Amygdala (tissue), 56 donors: ENCODE measurements at regions not wholly inside any gene's neighbourhood (a gene's known extent, or its start where the extent isn't known, plus 50 kb on each side); places are given as distances from the start of the nearest gene placed in this dataset.

ENCODE experiments used
- DNase-seq, 56 donors: peaks; one replicate each; lab custom pipeline; 2025; lab: John Stamatoyannopoulos, UW

DNA sequence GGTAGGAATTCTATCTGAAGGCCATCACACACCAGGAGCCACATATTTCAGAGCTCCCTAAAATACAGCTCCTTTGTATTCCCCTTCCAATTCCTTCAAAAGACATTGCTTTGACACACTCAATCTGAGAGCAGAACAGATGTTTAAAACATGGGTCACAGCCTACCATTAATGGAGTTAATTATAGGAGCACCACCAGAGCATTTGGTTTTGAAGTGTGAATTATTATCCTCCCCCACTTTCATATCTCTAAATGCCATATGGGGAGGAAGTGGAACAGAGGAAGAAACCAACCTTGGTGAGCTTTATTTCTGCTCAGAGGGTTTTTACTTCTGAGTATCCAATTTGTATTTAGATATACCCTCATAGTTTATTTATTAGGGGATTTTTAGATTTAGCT, 50.7 kb upstream of the TNFRSF21 start:
- DNase-seq = no peak

- no peak for DNase-seq
Observed at GRCh38 chr6:47362857-47363461, 53.3 kb upstream of the TNFRSF21 start.

DNA sequence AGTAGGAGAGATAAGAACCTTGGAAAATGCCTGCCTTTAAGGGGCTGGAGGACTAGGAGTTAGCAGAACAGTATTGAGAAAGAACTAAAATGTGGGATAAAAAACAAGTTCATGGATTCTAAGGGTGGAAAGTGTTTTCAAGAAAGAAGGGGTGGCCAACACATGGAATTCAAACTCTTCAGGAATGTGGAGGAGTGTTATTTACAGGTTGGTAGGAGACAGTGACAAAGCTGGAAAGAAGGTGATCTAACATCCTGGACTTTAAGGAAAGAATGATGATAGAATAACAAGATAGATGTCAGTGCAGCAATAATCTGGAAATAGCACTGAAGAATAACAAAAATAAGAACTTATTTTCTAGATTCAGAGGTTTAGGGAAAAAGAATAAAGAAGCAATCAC, 54.0 kb upstream of the TNFRSF21 start:
- DNase-seq = no peak

GRCh38 chr6:47366335-47366890, 56.7 kb upstream of the TNFRSF21 start:
- no peak for DNase-seq

DNA sequence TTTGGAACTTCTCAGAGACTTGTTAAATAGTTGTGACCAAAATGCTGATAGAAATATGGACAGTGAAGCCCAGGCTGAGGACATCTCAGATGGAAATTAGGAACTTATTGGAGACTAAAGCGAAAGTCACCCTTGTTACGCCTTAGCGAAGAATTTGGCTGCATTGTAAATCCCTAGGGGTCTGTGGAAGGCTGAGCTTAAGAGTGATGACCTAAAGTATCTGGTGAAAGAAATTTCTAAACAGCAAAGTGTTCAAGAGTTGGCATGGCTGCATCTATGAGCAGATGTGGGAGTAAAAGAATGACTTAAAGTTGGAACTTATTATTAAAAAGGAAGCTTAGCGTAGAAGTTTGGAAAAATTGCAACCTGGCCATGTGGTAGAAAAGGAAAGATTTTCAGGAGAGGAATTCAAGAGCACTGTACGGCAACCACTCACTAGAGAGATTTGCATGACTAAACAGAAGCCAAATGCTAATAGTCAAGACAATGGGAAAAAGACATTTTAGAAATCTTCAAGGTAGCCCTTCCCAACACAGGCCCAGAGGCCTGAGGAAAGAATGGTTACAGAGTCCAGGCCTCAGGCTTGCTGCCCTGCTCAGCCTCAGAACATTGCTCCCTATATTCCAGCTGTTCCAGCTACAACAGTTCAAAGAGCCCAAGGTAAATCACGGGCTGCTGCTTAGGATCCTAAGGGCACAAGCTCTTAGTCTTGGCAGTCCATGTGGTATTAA, 61.6 kb upstream of the TNFRSF21 start:
- DNase-seq = no peak

- DNase-seq = no peak
Observed at GRCh38 chr6:47371870-47372255, 62.2 kb upstream of the TNFRSF21 start.

DNA sequence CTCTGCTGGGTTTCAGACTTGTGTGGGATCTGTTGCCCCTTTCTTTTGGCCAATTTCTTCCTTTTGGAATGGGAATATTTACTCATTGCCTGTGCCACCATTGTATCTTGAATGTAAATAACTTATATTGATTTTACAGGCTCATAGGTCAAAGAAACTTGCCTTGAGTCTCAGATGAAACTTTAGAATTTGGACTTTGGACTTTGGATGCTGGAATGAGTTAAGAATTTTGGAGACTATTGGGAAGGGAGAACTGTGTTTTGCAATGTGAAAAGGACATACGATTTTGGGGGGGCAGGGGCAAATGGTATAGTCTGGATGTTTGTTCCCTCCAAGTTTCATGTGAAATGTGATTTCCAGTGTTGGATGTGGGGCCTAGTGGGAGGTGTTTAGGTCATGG, 62.6 kb upstream of the TNFRSF21 start:
- no peak for DNase-seq

- DNase-seq = no peak
Observed at GRCh38 chr6:47375426-47375825, 65.7 kb upstream of the TNFRSF21 start.

GRCh38 chr6:47376930-47377329, 67.2 kb upstream of the TNFRSF21 start:
- DNase-seq = no peak

DNA sequence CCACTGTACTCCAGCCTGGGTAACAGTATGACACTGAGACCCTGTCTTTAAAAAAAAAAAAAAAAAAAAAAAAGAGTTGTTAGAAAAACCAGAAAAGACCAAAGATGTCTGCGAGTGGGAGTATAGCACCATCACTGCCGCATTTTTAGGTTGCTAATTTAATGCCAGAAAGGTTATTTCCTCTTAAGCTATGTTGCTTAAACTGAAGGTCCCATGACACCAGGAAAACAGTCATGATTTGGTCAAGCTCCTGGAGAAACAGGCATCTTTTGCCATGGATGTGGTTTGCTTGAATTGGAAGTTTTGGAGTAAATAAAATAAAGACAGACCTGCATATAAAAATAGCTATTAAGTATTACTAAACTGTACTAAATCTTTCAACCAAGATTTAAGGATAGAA, 68.3 kb upstream of the TNFRSF21 start:
- DNase-seq = no peak

- DNase-seq = no peak
Observed at GRCh38 chr6:47379328-47379727, 69.6 kb upstream of the TNFRSF21 start.

DNA sequence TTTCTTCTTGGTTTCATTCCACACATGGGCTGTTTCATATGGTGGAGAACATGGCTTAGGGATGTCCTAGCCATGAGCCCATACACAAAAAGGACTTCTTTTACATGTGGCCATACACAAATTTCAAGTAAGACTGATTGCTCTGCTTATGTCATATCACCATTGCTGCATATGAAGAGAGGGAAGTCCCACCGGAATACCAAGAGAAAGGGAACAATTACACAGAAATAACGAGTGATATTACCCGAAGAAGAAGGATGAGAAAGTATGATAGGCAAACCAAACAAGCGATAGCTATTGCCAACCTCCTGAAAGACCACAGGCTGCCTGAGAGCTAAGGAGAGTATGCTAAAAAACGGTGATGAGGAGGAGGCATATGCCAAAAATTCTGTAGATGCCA, 70.5 kb upstream of the TNFRSF21 start:
- no peak for DNase-seq

DNA sequence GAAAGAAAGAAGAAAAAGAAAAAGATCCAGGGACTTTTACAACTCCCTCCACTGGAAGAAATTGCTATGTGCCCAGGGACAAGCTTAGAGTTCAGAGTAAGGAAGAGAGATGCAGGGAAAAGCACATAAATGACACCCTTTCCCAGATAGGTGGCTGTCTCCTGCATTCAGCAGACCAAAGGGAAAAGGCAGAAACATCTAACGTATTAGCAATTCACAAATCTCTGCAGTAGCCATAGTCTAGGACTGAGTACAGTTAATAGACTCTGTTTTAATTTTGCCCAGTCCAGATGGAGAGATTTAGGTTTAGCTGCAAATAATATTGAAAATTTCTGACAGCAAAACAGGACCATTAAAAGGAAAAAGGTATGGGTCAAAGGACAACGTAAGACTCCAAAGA, 71.3 kb upstream of the TNFRSF21 start:
- DNase-seq = no peak

DNA sequence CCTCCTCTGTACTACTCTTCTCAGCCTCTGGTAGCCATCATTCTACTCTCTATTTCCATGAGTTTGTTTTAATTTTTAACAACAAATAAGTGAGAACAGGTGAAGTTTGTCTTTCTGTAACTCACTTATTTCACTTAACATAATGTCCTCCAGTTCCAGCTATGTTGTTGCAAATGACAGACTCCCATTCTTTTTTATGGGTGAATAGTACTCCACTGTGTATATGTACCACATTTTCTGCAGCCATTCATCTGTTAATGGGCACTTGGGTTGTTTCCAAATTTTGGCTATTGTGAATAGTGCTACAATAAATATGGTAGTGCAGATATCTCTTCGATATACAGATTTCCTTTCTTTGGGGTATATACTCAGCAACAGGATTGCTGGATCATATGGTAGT, 73.7 kb upstream of the TNFRSF21 start:
- no peak for DNase-seq

- DNase-seq = no peak
Observed at GRCh38 chr6:47391675-47392074, 82.0 kb upstream of the TNFRSF21 start.

DNA sequence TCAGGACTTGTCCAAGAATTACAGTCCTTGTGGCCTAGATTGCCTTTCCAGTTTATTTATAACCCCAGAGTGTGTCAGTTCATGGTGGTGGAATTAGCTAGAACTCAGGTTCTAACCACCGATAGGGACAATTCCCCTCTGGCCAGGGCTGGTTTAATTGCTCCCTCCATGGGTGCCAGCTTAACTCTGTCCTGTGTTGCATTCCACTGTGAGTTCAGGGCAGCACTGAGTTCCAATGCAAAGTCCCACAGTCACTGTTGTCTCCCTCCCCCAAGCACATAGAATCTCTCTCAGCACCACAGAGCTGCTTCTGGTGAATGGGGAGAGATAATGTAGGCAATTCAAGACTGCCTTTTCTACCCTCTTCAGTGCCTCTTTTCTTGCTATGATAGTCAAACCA, 82.5 kb upstream of the TNFRSF21 start:
- no peak for DNase-seq

DNA sequence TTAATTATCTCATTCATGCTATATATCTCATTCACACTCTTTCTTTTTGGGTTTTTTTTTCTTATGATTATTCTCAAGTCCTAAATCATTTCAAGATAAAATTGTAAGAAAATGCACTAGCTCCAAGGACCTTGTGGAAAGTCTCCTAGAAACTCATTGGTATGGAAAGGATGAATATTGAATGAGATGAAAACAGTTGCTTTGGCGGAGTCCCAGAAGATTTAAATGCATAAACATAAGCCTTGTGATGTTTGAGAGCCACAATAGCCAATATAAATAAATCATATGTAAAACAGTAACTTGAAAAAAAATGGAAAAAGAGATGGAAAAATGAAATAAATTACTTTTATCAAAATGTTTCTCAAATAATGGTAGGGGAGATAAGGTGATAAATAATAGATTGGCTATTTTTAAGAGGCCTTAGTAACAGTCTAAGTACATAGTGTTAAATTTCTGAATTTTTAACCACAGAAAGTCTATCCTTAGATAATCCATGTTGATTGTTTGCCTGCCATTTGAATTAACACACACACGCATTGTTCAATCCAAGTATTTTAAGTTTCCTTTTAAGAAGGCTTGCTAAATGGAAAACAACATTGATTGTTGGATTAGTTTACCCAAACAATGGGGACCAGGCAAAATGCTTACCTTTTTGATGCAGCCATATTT, 81.1 kb upstream of the CD2AP start:
- no peak for DNase-seq

GRCh38 chr6:47400581-47400980, 77.0 kb upstream of the CD2AP start:
- no peak for DNase-seq

DNA sequence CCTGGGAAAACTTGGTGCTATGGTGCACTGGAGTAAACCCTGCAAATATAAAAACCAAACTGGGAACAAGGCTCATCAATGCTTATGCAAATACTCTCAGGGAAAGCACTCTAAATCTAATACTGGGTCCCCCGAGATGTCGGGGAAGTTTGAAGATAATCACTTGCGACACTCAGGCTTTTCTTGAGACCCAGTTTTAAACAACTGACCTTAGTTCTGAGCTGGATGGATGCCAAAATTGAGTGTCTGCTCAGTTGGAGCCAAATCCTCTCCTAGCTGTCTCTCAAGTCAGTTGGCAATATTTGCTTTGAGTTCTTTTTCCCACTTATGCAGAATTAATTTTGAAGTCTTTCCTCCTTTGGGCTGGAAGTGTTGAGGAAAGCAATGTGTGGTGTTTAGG, 75.5 kb upstream of the CD2AP start:
- no peak for DNase-seq

DNA sequence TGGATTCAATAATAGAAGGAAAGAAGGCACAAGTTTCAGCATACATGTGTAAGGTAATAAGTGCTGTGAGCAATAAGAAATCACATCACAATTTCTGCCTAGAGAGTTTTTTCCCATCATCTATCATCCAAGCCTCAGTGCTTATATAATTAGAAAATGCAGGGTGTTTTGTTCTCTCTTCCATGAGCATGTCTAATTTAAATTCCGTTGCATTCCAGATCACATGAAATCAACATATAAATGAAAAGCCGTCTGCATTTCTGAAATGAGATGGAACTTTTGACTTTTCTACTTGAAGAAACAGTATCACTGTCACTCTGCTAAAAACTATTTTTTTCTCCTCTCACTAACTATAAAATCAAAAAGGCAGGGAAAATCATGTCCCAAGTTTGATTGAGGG, 74.5 kb upstream of the CD2AP start:
- no peak for DNase-seq

GRCh38 chr6:47403801-47404200, 73.8 kb upstream of the CD2AP start:
- no peak for DNase-seq

DNA sequence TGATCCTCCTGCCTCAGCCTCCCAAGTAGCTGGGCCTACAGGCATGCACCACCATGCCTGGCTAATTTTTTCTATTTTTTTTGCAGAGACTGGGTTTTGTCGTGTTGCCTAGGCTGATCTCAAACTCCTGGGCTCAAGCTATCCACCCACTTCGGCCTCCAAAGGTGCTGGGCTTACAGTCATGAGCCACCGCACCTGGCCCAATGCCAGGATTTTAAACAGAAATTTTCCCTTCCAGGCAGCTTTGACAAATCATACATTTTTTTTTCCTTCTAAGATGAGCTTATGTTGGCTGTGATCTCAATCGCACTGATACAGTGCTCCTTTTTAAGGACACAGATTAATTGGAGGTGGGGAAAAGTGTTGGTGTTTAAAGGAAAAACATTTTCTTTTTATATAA, 73.2 kb upstream of the CD2AP start:
- DNase-seq = no peak
